ENCODE measurements at regions not wholly inside any gene's neighbourhood (a gene's known extent, or its start where the extent isn't known, plus 50 kb on each side); places are given as distances from the start of the nearest gene placed in this dataset.

- no peak for DNase-seq (ENCODE audit: low read depth)
- TF ChIP-seq, protein P1, sequence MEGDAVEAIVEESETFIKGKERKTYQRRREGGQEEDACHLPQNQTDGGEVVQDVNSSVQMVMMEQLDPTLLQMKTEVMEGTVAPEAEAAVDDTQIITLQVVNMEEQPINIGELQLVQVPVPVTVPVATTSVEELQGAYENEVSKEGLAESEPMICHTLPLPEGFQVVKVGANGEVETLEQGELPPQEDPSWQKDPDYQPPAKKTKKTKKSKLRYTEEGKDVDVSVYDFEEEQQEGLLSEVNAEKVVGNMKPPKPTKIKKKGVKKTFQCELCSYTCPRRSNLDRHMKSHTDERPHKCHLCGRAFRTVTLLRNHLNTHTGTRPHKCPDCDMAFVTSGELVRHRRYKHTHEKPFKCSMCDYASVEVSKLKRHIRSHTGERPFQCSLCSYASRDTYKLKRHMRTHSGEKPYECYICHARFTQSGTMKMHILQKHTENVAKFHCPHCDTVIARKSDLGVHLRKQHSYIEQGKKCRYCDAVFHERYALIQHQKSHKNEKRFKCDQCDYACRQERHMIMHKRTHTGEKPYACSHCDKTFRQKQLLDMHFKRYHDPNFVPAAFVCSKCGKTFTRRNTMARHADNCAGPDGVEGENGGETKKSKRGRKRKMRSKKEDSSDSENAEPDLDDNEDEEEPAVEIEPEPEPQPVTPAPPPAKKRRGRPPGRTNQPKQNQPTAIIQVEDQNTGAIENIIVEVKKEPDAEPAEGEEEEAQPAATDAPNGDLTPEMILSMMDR (conservative IDR thresholded peaks at IDR 0.05; ENCODE audit: low read depth, low read length) = no peak
- no peak overlapping the region for H3K4me3 ChIP-seq (ENCODE audit: low read depth, low read length)
Observed at GRCh38 chr10:64303566-64303965, 782.4 kb downstream of the REEP3 start.

DNA sequence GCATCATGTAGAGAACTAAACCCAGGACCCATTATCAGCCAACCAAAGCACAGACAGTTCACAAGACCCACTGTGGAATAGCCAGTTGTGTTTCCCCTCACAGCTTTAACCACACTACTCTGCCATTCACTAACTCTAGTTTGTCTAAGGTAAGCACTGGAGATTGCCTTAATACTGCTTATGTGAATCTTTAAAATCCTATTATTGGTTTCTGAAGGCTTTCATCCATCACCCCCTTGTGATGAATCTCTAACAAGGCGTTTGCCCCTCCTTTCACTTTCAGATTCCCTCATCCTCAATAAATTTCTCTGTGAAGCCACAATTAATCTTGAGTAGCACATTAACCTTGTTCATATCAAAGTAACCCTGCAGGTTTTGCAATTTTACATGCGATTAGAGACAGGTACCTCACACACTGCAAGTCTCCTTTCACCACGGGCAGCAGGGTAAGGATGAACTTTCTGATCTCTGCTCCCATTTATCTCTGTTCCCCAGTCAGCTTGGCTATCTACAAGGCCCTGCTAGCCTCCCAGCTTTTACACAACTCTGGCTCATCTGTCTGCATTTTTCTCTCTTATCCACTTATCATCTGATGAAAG lies 785.6 kb downstream of the REEP3 start:
- no peak overlapping the region for H3K4me3 ChIP-seq (ENCODE audit: low read depth, low read length)
- DNase-seq (ENCODE audit: low read depth) = no peak
- TF ChIP-seq, protein P1 (conservative IDR thresholded peaks at IDR 0.05; ENCODE audit: low read depth, low read length) = no peak

DNA sequence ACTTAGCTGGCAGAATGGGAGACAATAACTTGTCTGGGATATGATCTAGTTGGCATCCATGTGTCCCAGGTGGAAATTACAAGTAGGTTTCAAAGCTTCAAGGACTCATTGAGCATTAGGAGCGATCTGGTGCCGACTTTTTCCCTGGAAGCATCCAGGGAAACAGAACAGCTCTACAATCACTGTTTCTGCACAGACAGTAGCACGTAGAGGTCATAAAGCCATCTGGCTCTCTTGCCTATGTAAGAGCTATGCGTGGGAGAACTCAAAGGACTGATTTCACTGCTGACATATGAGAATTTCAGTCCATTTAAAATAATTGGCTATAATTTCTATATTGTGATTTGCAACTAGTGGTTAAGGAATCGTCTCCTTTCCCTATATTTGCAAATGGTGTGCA lies 791.7 kb downstream of the REEP3 start:
- no peak overlapping the region for H3K4me3 ChIP-seq (ENCODE audit: low read depth, low read length)
- TF ChIP-seq, protein P1 (conservative IDR thresholded peaks at IDR 0.05; ENCODE audit: low read depth, low read length) = no peak
- DNase-seq (ENCODE audit: low read depth) = no peak

DNA sequence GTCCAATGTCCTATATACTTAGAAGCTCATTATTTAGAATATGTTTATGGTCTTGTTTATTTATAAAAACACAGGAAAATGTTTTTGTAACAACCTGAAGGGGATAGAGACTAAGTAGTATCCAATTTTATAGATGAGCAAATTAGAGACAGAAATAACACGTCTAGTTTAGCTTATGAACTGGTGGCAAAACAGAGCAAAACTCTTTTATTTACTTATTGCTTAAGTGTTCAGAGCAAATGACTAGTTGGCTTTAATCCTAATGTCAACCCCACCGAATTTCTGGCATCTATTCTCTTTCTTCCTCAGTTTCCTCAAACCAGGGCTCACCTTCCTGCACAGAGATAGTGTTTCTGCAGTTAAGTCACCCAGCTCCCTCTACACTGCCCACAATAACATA lies 792.8 kb downstream of the REEP3 start:
- TF ChIP-seq, protein P1 (conservative IDR thresholded peaks at IDR 0.05; ENCODE audit: low read depth, low read length) = no peak
- no peak for DNase-seq (ENCODE audit: low read depth)
- H3K4me3 ChIP-seq (ENCODE audit: low read depth, low read length) = no peak overlapping the region

DNA sequence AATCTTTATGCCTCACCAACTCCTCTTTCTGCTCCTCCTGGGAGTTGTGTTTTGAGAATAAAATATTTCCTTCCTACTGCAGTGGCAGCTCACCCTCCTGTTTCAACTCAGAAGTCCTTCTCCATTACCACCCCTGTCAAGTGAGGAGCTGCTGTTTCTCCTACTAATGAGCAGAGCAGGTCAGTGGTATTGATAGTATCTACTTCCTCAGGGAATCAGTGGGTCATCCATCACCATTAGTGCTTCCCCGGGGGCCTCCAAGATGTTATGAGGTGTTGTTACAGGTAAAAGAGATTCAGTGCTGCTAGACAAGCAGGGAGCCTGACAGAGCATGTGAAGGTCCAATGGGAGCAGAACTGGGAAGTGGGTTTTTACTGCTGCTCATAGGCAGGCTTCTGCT lies 795.2 kb downstream of the REEP3 start:
- DNase-seq (ENCODE audit: low read depth) = no peak
- H3K4me3 ChIP-seq (ENCODE audit: low read depth, low read length) = no peak overlapping the region
- TF ChIP-seq, protein P1 (conservative IDR thresholded peaks at IDR 0.05; ENCODE audit: low read depth, low read length) = no peak

DNA sequence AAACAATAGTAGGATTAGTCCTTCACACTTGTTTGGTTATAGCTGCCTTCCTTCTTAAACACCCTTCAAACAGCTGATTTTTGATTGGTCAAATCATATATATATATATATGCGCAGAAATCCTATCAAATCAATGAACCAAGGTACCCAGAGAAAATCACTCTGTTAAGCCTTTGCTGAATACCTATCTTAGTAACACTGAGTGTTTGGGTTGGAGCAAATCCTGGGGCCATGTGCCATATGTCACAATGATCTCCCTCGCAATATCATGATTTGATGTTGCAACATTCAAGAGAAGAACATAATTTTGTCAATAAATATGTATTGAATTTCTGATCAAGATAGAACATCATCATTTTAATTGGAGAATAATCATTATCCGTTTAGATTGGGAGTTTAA lies 795.6 kb downstream of the REEP3 start:
- TF ChIP-seq, protein P1 (conservative IDR thresholded peaks at IDR 0.05; ENCODE audit: low read depth, low read length) = no peak
- no peak overlapping the region for H3K4me3 ChIP-seq (ENCODE audit: low read depth, low read length)
- no peak for DNase-seq (ENCODE audit: low read depth)

DNA sequence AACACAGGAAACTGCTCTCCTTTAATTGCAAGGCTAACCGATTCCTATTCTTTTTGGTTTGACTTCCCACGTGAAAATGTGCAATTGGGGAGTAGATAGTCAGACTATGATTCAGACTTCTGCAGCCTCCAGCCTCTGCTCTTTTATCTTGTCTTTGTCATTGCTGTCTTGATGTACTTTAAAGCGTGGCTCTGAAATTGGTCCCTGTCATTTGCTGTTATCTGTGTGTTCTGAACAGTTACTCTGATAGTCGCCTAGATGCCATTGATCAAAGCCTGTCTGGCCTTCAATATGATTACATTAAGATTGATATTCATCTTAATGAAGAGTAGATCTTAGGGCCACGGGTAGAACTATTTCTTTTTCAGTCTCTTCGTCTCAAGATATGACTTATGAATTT lies 799.2 kb downstream of the REEP3 start:
- TF ChIP-seq, protein P1 (conservative IDR thresholded peaks at IDR 0.05; ENCODE audit: low read depth, low read length) = no peak

More for the DNA sequence above, 799.2 kb downstream of the REEP3 start:
- DNase-seq (ENCODE audit: low read depth) = no peak
- H3K4me3 ChIP-seq (ENCODE audit: low read depth, low read length) = no peak overlapping the region

All from choroid plexus epithelial cell (primary cell).